ENCODE measurements at regions not wholly inside any gene's neighbourhood (a gene's known extent, or its start where the extent isn't known, plus 50 kb on each side); places are given as distances from the start of the nearest gene placed in this dataset.
A peak's percentile ranks its signal among the peaks of the same experiment; 100 is the strongest.

DNA sequence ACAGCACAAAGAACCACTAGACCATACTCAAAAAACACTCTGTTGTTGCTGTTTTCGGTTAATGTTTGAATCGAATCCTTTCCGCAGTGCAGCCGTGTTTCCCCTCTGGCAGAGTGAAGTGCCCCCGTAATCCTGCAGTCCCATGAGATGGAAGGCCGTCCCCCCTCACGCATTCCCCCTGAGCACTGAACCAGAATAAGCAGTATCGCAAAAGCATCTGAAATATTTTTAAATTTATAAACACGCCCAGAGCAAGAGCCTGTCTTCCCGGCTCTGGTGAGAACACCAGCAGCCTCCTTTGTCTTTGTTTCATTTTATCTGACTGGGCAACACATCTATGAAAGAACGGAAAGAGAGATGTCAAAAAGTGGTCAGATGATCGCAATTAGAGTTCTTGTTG lies 121.0 kb upstream of the ADAMTS18 start:
- DNase-seq = no peak

DNA sequence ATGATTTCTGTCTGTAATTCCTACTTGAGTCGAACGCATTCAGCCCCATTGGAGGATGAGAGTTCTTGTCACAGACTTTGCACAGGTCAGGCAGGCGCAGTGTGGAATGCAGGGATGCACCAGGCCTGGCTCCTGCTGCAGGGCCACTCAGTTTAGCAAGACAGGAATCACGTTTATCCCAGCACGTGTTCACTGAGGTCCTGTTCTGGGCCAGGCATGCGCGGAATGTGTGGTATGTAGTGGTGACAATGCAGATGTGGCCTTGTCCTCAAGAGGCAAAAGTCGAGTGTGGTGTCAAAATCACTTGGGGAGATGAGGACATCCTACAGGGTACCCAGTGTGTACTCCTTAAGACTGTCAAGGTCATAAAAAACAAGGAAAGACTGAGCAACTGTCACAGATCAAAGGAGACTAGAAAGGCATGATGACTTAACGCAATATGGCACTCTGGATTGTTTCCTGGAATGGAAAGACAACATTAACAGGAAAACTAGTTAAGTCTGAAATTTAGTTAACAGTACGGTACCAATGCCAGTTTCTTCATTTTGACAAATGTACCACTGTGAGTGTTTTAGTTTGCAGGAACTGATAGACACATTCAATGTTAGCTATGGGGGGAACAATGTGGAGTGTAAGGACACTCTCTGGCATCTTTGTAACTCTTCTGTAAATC lies 121.5 kb upstream of the ADAMTS18 start:
- DNase-seq = no peak

- DNase-seq = no peak
Observed at GRCh38 chr16:77557385-77557784, 122.6 kb upstream of the ADAMTS18 start.

DNA sequence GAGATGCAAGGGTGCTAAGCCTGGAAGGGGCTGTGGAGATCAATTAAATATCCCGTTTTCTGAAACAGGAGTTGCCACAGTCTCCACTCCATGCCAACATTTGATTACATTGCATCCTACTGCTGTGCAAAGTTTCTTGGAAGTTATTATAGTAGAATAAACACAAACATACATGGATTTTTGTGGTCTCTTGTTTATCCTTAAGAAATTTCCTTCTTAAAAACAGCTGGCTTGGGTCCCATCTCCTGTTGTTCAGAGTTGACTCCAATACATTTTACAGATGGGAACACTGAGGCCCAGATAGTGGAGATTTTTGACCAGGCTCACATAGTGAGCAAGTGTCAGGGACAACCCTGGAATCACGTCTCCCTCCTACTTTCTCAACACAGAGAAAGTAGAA lies 124.0 kb upstream of the ADAMTS18 start:
- DNase-seq = no peak

DNA sequence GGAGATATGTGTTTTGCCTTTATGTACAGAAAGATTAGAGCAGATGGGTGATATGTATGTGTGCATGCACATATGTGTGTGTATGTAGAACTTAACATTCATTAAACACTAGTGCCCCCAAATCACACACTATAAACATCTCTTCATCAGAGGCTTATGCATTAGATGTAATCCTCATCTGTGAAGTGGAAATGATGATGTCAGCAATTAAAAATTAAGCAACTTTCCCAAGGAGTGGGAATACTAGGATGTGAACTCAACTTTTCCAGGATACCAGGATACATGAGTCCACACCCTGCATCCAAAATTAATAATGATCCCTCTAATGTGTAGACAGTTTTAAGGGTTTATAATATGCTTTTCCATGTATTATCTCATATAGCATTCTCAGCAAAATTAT lies 127.7 kb upstream of the ADAMTS18 start:
- DNase-seq = no peak

GRCh38 chr16:77564791-77565390 lies 130.1 kb upstream of the ADAMTS18 start:
- no peak for DNase-seq

GRCh38 chr16:77569406-77569805 lies 134.6 kb upstream of the ADAMTS18 start:
- DNase-seq = no peak

- DNase-seq = no peak
Observed at GRCh38 chr16:77570574-77570973, 135.7 kb upstream of the ADAMTS18 start.

DNA sequence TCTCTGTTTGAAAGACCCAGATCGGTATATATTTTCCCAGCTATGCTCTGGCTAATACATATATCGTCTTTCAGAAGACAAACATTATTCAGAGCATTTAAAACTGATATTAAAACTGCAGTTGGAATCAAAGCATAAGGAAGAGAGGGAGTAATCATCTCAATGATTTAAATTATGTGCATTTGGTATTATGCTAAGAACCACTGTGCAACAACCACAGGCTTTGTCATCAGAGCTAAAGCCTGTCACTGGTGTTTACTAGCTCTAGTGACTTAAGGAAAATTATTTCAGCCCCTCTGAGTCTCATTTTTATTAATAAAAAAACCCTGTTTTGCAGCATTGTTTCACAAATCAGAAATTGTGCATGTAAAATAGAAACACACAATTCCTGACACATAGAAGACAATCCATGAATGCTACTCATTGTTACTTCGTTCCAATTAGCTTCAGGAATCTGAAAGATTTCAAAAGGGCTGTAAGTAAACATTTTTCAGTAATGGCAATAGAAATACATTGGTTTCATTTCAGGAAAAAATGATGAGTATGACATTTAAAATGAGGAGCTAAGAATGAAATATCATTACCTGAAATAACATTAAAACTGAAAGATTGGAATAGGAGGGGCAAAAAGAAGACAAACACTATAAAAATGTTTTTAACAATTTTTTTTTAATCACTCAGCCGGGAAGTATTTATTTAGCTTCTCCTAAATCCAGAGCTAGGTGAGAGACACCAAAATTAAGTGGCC lies 136.5 kb upstream of the ADAMTS18 start:
- DNase-seq = no peak

GRCh38 chr16:77574867-77575624 lies 140.2 kb upstream of the ADAMTS18 start:
- DNase-seq = no peak

DNA sequence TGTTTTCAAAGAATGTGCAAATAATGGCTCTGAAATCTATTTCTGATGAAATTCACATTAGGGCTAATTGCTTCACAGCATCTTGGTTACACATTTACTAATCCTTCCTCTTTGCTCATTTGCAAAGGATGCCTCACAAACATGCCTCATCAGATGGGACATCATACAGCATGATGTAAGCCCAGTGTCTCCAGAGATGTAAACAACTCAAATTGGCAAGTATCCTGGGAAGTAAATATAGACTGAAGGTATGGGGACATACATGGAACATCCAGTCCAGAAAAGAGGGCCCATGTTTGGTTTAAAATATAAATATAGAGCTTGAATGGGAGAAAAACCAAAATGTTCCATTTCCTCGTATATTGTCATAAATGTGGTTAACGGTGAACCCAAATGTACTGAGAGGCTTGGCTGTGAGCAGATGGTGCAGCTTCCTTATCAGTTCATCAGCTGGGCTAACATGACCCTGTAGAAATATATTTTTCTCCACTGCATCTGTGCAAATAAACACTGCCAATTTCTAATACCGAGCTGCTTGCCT lies 142.9 kb upstream of the NUDT7 start:
- no peak for DNase-seq

GRCh38 chr16:77581706-77582105 lies 140.6 kb upstream of the NUDT7 start:
- no peak for DNase-seq

- peak in 1 of 4 experiments; percentile 2 for DNase-seq
Observed at GRCh38 chr16:77584205-77584859, 138.0 kb upstream of the NUDT7 start.

GRCh38 chr16:77585379-77586251 lies 136.7 kb upstream of the NUDT7 start:
- DNase-seq = no peak

- no peak for DNase-seq
Observed at GRCh38 chr16:77588389-77588788, 133.9 kb upstream of the NUDT7 start.

DNA sequence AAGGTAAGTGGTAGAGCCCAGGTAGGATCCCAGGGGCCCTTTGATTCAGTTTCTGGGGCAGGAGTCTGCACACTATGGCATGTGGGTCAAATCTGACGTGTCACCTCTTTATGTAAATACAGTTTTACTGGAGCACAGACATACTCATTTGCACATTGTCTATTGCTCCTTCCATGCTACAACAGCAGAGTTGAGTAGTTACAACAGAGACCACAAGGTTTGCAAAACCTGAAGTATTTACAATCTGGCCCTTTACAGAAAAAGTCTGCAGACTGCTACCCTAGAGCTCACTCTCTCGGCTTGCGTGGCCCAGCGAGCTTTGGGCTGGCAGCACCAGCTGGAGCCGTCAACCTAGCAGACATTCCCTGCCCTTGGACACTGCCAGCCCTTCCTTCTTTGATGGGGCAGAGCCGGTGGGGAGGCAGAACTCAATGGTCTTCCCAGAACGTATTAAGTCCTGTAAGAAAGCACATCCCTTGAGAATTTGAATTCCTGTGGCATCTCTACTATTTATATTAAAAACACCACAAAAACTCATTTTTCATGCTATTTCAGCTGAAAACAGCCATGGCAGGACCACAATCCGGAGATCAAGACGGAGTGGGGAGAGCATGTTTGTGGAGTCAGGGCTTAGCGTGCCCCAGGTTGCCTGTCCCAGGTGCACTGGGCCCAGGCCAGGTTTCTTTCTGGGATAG lies 133.1 kb upstream of the NUDT7 start:
- no peak for DNase-seq

GRCh38 chr16:77590707-77591106 lies 131.6 kb upstream of the NUDT7 start:
- no peak for DNase-seq

- no peak for DNase-seq
Observed at GRCh38 chr16:77591347-77591746, 131.0 kb upstream of the NUDT7 start.

- no peak for DNase-seq
Observed at GRCh38 chr16:77592021-77592420, 130.3 kb upstream of the NUDT7 start.

- DNase-seq = no peak
Observed at GRCh38 chr16:77594057-77594456, 128.3 kb upstream of the NUDT7 start.
